H9 (cell line): ENCODE measurements at regions not wholly inside any gene's neighbourhood (a gene's known extent, or its start where the extent isn't known, plus 50 kb on each side); places are given as distances from the start of the nearest gene placed in this dataset.

Source experiments
- DNase-seq: peaks from one replicate; pipeline ENCODE4 v3.0.0-alpha.2; 2017
- H2AFZ ChIP-seq: one replicate; pipeline ENCODE4 v1.6.1; 2013; ENCODE audit warnings: mild to moderate bottlenecking, low read length, control low read depth, moderate library complexity
- H2AK5ac ChIP-seq: 2 replicates; pipeline ENCODE4 v1.6.1; 2013; ENCODE audit warnings: low read length, control low read depth, mixed read lengths; ENCODE audit not compliant: insufficient read length
- H2BK120ac ChIP-seq: one replicate; pipeline ENCODE4 v1.6.1; 2013; ENCODE audit warnings: low read depth, mild to moderate bottlenecking, low read length, control low read depth, inconsistent platforms; ENCODE audit not compliant: poor library complexity, severe bottlenecking
- H2BK12ac ChIP-seq: 2 replicates; pipeline ENCODE4 v1.6.1; 2013; ENCODE audit warnings: low read length, control low read depth, mixed read lengths, low read depth; ENCODE audit not compliant: insufficient read length
- H2BK15ac ChIP-seq: 2 replicates; pipeline ENCODE4 v1.6.1; 2013; ENCODE audit warnings: low read depth, low read length, control low read depth
- H2BK20ac ChIP-seq: one replicate; pipeline ENCODE4 v1.6.1; 2013; ENCODE audit warnings: low read depth, mild to moderate bottlenecking, low read length, control low read depth, inconsistent platforms; ENCODE audit not compliant: poor library complexity, severe bottlenecking
- H2BK5ac ChIP-seq: 2 replicates; pipeline ENCODE4 v1.6.1; 2013; ENCODE audit warnings: low read length, control low read depth, mixed read lengths; ENCODE audit not compliant: insufficient read length
- H3K14ac ChIP-seq: 2 replicates; pipeline ENCODE4 v1.6.1; 2013; ENCODE audit warnings: low read length, control low read depth; ENCODE audit not compliant: insufficient read depth
- H3K18ac ChIP-seq: 2 replicates; pipeline ENCODE4 v1.6.1; 2013; ENCODE audit warnings: low read depth, mild to moderate bottlenecking, mixed read lengths, low read length, control low read depth; ENCODE audit not compliant: insufficient read length
- H3K23ac ChIP-seq: 2 replicates; pipeline ENCODE4 v1.6.1; 2013; ENCODE audit warnings: low read length, control low read depth, mixed read lengths, low read depth; ENCODE audit not compliant: insufficient read length
- H3K23me2 ChIP-seq: 2 replicates; pipeline ENCODE4 v1.6.1; 2013; ENCODE audit warnings: low read depth, mild to moderate bottlenecking, mixed read lengths, low read length, control low read depth; ENCODE audit not compliant: insufficient read length, poor library complexity, severe bottlenecking
- H3K27ac ChIP-seq: 2 replicates; pipeline ENCODE4 v1.5.1; 2013; ENCODE audit warnings: low read length, control low read depth, mixed read lengths, low read depth; ENCODE audit not compliant: insufficient read length
- H3K27me3 ChIP-seq: 2 replicates; pipeline ENCODE4 v1.6.1; 2013; ENCODE audit warnings: low read length, control low read depth, inconsistent platforms; ENCODE audit not compliant: insufficient read depth
- H3K4ac ChIP-seq: 2 replicates; pipeline ENCODE4 v1.6.1; 2013; ENCODE audit warnings: low read depth, mild to moderate bottlenecking, control low read depth, inconsistent platforms, low read length, moderate library complexity
- H3K4me1 ChIP-seq: 2 replicates; pipeline ENCODE4 v1.6.1; 2013; ENCODE audit warnings: low read length, control low read depth, inconsistent platforms; ENCODE audit not compliant: insufficient read depth
- H3K4me2 ChIP-seq: 2 replicates; pipeline ENCODE4 v1.6.1; 2013; ENCODE audit warnings: low read length, control low read depth, mixed read lengths; ENCODE audit not compliant: insufficient read length, insufficient read depth
- H3K56ac ChIP-seq: 2 replicates; pipeline ENCODE4 v1.6.1; 2013; ENCODE audit warnings: low read depth, mild to moderate bottlenecking, mixed read lengths, low read length, control low read depth; ENCODE audit not compliant: insufficient read length
- H3K79me1 ChIP-seq: 2 replicates; pipeline ENCODE4 v1.6.1; 2013; ENCODE audit warnings: low read depth, mild to moderate bottlenecking, moderate library complexity, low read length, control low read depth, inconsistent platforms; ENCODE audit not compliant: insufficient read depth, poor library complexity, severe bottlenecking
- H3K79me2 ChIP-seq: 2 replicates; pipeline ENCODE4 v1.6.1; 2013; ENCODE audit warnings: low read length, control low read depth, inconsistent platforms; ENCODE audit not compliant: insufficient read depth
- H3K9ac ChIP-seq: 2 replicates; pipeline ENCODE4 v1.6.1; 2013; ENCODE audit warnings: low read length, control low read depth, mixed read lengths; ENCODE audit not compliant: insufficient read length; ENCODE audit errors: extremely low read depth
- H3K9me3 ChIP-seq: one replicate; pipeline ENCODE4 v1.6.1; 2013; ENCODE audit warnings: low read depth, low read length, inconsistent platforms; ENCODE audit not compliant: control insufficient read depth
- H3T11ph ChIP-seq: one replicate; pipeline ENCODE4 v1.6.1; 2013; ENCODE audit warnings: mild to moderate bottlenecking, low read length, control low read depth, inconsistent platforms
- H4K20me1 ChIP-seq: one replicate; pipeline ENCODE4 v1.6.1; 2013; ENCODE audit not compliant: control insufficient read depth, insufficient read length, insufficient read depth
- H4K5ac ChIP-seq: 2 replicates; pipeline ENCODE4 v1.6.1; 2013; ENCODE audit warnings: low read depth, mild to moderate bottlenecking, mixed read lengths, low read length, control low read depth; ENCODE audit not compliant: insufficient read length
- H4K8ac ChIP-seq: replicated peaks from 2 replicates; pipeline ENCODE4 v1.6.1; 2013; ENCODE audit warnings: low read length, control low read depth, mixed read lengths, low read depth; ENCODE audit not compliant: insufficient read length
- H4K91ac ChIP-seq: 2 replicates; pipeline ENCODE4 v1.6.1; 2013; ENCODE audit warnings: low read depth, mild to moderate bottlenecking, moderate library complexity, mixed read lengths, low read length, control low read depth; ENCODE audit not compliant: insufficient read length
- H3K27ac Mint-ChIP-seq, 3 experiments: 2 replicates in 2 of 3; 3 replicates in 1 of 3; pipeline ENCODE4 v1.8.0; 2020 to 2021; ENCODE audit warnings: mixed read lengths in 3 of 3, mild to moderate bottlenecking in 1 of 3, moderate library complexity in 1 of 3
- H3K27me3 Mint-ChIP-seq: 2 replicates; pipeline ENCODE4 v1.8.0; 2021; ENCODE audit warnings: low read depth, mild to moderate bottlenecking, moderate library complexity, mixed read lengths
- H3K36me3 Mint-ChIP-seq, 3 experiments: 2 replicates in 2 of 3; 3 replicates in 1 of 3; pipeline ENCODE4 v1.8.0; 2020 to 2021; ENCODE audit warnings: low read depth in 3 of 3, mixed read lengths in 3 of 3; ENCODE audit not compliant: insufficient read depth in 1 of 3
- H3K4me1 Mint-ChIP-seq, 2 experiments: 2 replicates each; pipeline ENCODE4 v1.8.0; 2020; ENCODE audit warnings: mixed read lengths in 2 of 2
- H3K4me3 Mint-ChIP-seq, 2 experiments: 2 replicates in 1 of 2; 3 replicates in 1 of 2; pipeline ENCODE4 v1.8.0; 2020 to 2021; ENCODE audit warnings: mild to moderate bottlenecking in 2 of 2, mixed read lengths in 2 of 2, moderate library complexity in 1 of 2
- H3K9me3 Mint-ChIP-seq, 2 experiments: 2 replicates in 1 of 2; 3 replicates in 1 of 2; pipeline ENCODE4 v1.8.0; 2020; ENCODE audit warnings: mild to moderate bottlenecking in 2 of 2, mixed read lengths in 2 of 2, moderate library complexity in 1 of 2
- TF ChIP-seq, protein P1 (sequence below): fragments of 200-600 bp; sonication (generic); conservative IDR thresholded peaks from 3 replicates; pipeline ENCODE4 v1.8.0; 2021; ENCODE audit warnings: antibody characterized with exemption, mild to moderate bottlenecking

GRCh38 chr3:118447339-118447738 lies 587.3 kb downstream of the IGSF11 start:
- no peak overlapping the region for H3K9ac ChIP-seq

More at GRCh38 chr3:118447339-118447738, 587.3 kb downstream of the IGSF11 start:
- Mint-ChIP-seq H3K4me1 (no peaks in the 10 kb centered on the region), H3K36me3 (peaks cover 3 to 13% (median 10%) of the 10 kb centered on the region in 3 experiments; a peak in 6 of 7 replicates), H3K4me3 (no peak overlapping the region), H3K27me3 (0 out of 2 replicates have a peak, but pooled peaks cover 2% of the 10 kb centered on the region), H3K27ac (no peak overlapping the region), H3K9me3 (peaks cover 13% of the 10 kb centered on the region in 2 experiments)
- Histone ChIP-seq H2BK5ac (no peak overlapping the region), H3K18ac (no peak overlapping the region), H2AFZ (no peak overlapping the region), H3K4ac (no peak overlapping the region), H2BK12ac (no peak overlapping the region), H4K20me1 (no peaks in the 10 kb centered on the region), H3K79me2 (no peaks in the 10 kb centered on the region), H3K27ac (no peak overlapping the region), H3K4me1 (no peaks in the 10 kb centered on the region), H4K8ac (no peak overlapping the region), H4K5ac (no peak overlapping the region), H3K23ac (no peak overlapping the region), H3K56ac (no peak overlapping the region), H3K4me2 (no peak overlapping the region), H2BK20ac (no peak overlapping the region), H3K9me3 (no peaks in the 10 kb centered on the region), H3K79me1 (no peaks in the 10 kb centered on the region), H2AK5ac (no peak overlapping the region), H2BK120ac (no peak overlapping the region), H3K14ac (no peak overlapping the region), H3K27me3 (no peaks in the 10 kb centered on the region), H3K23me2 (no peaks in the 10 kb centered on the region), H3T11ph (no peak overlapping the region), H2BK15ac (no peak overlapping the region), H4K91ac (no peak overlapping the region)
- DNase-seq = no peak
- TF ChIP-seq, protein P1, sequence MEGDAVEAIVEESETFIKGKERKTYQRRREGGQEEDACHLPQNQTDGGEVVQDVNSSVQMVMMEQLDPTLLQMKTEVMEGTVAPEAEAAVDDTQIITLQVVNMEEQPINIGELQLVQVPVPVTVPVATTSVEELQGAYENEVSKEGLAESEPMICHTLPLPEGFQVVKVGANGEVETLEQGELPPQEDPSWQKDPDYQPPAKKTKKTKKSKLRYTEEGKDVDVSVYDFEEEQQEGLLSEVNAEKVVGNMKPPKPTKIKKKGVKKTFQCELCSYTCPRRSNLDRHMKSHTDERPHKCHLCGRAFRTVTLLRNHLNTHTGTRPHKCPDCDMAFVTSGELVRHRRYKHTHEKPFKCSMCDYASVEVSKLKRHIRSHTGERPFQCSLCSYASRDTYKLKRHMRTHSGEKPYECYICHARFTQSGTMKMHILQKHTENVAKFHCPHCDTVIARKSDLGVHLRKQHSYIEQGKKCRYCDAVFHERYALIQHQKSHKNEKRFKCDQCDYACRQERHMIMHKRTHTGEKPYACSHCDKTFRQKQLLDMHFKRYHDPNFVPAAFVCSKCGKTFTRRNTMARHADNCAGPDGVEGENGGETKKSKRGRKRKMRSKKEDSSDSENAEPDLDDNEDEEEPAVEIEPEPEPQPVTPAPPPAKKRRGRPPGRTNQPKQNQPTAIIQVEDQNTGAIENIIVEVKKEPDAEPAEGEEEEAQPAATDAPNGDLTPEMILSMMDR = no peak
